K562 (cell line): ENCODE measurements at regions not wholly inside any gene's neighbourhood (a gene's known extent, or its start where the extent isn't known, plus 50 kb on each side); places are given as distances from the start of the nearest gene placed in this dataset.
A peak's percentile ranks its signal among the peaks of the same experiment; 100 is the strongest.

Experiments used
- BRD9 ChIP-seq: fragments of 450-650 bp; IDR thresholded peaks from 2 replicates; pipeline ENCODE4 v1.6.1; 2018; ENCODE audit warnings: low read depth; ENCODE audit not compliant: partially characterized antibody
- CBFA2T3 ChIP-seq: fragments of 450-650 bp; IDR thresholded peaks from 2 replicates; pipeline ENCODE4 v1.6.1; 2017
- DACH1 ChIP-seq: fragments of 450-650 bp; IDR thresholded peaks from 2 replicates; pipeline ENCODE4 v1.6.1; 2018; ENCODE audit not compliant: partially characterized antibody
- HDGF ChIP-seq: fragments of 450-650 bp; IDR thresholded peaks from 2 replicates; pipeline ENCODE4 v1.6.1; 2016
- HNRNPUL1 ChIP-seq: fragments of 200-400 bp; formaldehyde crosslinking; IDR thresholded peaks from 2 replicates; pipeline ENCODE4 v1.6.1; 2017; ENCODE audit warnings: low read length
- MLLT1 ChIP-seq, 2 experiments: fragments of 450-650 bp; IDR thresholded peaks; 2 replicates each; pipeline ENCODE4 v1.6.1; 2016
- MTF1 ChIP-seq: fragments of 250-450 bp; sonication (Bioruptor Pico); IDR thresholded peaks from 2 replicates; pipeline ENCODE4 v1.9.0; 2021; ENCODE audit warnings: moderate library complexity, mild to moderate bottlenecking, inconsistent platforms, borderline replicate concordance
- RBM34 ChIP-seq: fragments of 200-400 bp; formaldehyde crosslinking; IDR thresholded peaks from 2 replicates; pipeline ENCODE4 v1.6.1; 2018; ENCODE audit warnings: low read length, borderline replicate concordance; ENCODE audit not compliant: insufficient read depth
- SP2 ChIP-seq: IDR thresholded peaks from 2 replicates; pipeline ENCODE4 v1.6.1; 2011; ENCODE audit warnings: mild to moderate bottlenecking, low read depth, low read length, moderate library complexity; ENCODE audit not compliant: poor library complexity, severe bottlenecking; ENCODE audit errors: extremely low read depth
- TCF15 ChIP-seq: fragments of 250-450 bp; sonication (Bioruptor Pico); IDR thresholded peaks from 2 replicates; pipeline ENCODE4 v1.8.0; 2022; ENCODE audit warnings: moderate library complexity, mild to moderate bottlenecking, inconsistent platforms
- TCFL5 ChIP-seq: fragments of 250-450 bp; sonication (Bioruptor Pico); conservative IDR thresholded peaks from 2 replicates; pipeline ENCODE4 v1.6.1; 2021; ENCODE audit warnings: mild to moderate bottlenecking, moderate library complexity, matching md5 sums
- ZBTB9 ChIP-seq: fragments of 450-650 bp; formaldehyde crosslinking; IDR thresholded peaks from 2 replicates; pipeline ENCODE4 v1.4.0; 2020; ENCODE audit warnings: mild to moderate bottlenecking, moderate library complexity
- ZNF76 ChIP-seq: fragments of 250-450 bp; sonication (Bioruptor Pico); IDR thresholded peaks from 2 replicates; pipeline ENCODE4 v1.4.0; 2020; ENCODE audit warnings: mild to moderate bottlenecking, moderate library complexity, borderline replicate concordance
- TF ChIP-seq, protein P1 (sequence below), 3 experiments: IDR thresholded peaks in 2 of 3; conservative IDR thresholded peaks in 1 of 3; 2 replicates each; pipeline ENCODE4 v1.5.1; 2011 to 2012; ENCODE audit warnings: low read length in 3 of 3, mild to moderate bottlenecking in 3 of 3, control low read depth in 2 of 3, improper control_type of control experiment in 1 of 3, inconsistent platforms in 1 of 3, low read depth in 1 of 3, mixed read lengths in 1 of 3, moderate library complexity in 1 of 3; ENCODE audit not compliant: insufficient read depth in 2 of 3

- TF ChIP-seq MLLT1 (IDR thresholded peaks at IDR 0.05) = no peak
- TF ChIP-seq HDGF = no peak
- TF ChIP-seq RBM34 = no peak
- TF ChIP-seq CBFA2T3 = peak; percentile 15; the same call in 1 of the 2 replicates
- TF ChIP-seq MTF1 = no peak
- no peak for TF ChIP-seq SP2
- no peak for TF ChIP-seq BRD9
- TF ChIP-seq TCFL5 (CRISPR knock-in tag) = no peak
- no peak for TF ChIP-seq TCF15 (CRISPR knock-in tag)
- TF ChIP-seq ZBTB9 (CRISPR knock-in tag) = no peak
- no peak for TF ChIP-seq HNRNPUL1
- TF ChIP-seq, protein P1, sequence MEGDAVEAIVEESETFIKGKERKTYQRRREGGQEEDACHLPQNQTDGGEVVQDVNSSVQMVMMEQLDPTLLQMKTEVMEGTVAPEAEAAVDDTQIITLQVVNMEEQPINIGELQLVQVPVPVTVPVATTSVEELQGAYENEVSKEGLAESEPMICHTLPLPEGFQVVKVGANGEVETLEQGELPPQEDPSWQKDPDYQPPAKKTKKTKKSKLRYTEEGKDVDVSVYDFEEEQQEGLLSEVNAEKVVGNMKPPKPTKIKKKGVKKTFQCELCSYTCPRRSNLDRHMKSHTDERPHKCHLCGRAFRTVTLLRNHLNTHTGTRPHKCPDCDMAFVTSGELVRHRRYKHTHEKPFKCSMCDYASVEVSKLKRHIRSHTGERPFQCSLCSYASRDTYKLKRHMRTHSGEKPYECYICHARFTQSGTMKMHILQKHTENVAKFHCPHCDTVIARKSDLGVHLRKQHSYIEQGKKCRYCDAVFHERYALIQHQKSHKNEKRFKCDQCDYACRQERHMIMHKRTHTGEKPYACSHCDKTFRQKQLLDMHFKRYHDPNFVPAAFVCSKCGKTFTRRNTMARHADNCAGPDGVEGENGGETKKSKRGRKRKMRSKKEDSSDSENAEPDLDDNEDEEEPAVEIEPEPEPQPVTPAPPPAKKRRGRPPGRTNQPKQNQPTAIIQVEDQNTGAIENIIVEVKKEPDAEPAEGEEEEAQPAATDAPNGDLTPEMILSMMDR (IDR thresholded peaks at IDR 0.05 in 2 of 3, conservative IDR thresholded peaks at IDR 0.05 in 1 of 3; ENCODE audit: insufficient read depth in 2 of 3, low read depth in 1 of 3, low read length in 3 of 3) = peak in 2 of 3 experiments; percentile 25; a peak in 3 of 6 replicates
- TF ChIP-seq DACH1 = no peak
- TF ChIP-seq ZNF76 (CRISPR knock-in tag) = no peak
Observed at GRCh38 chr3:33926998-33927605, 128.7 kb downstream of the PDCD6IP start (continued).
